GM18868 (cell line): ENCODE measurements at regions not wholly inside any gene's neighbourhood (a gene's known extent, or its start where the extent isn't known, plus 50 kb on each side); places are given as distances from the start of the nearest gene placed in this dataset.
"Not testable (repeated sequence)": the region's sequence is repeated elsewhere in the genome, so short reads cannot be mapped to it uniquely, and the experiment has no call there.

Experiments used
- ATAC-seq: cut with Tn5 transposase; IDR thresholded peaks from one replicate; pipeline ENCODE4 v1.9.1; 2021; ENCODE audit warnings: mild to moderate bottlenecking, moderate library complexity; ENCODE audit not compliant: unreplicated experiment

GRCh38 chr12:105622846-105623736, 292.6 kb downstream of the C12orf75 start:
- ATAC-seq = no peak

- ATAC-seq = no peak
Observed at GRCh38 chr12:105626653-105627052, 296.2 kb downstream of the C12orf75 start.

DNA sequence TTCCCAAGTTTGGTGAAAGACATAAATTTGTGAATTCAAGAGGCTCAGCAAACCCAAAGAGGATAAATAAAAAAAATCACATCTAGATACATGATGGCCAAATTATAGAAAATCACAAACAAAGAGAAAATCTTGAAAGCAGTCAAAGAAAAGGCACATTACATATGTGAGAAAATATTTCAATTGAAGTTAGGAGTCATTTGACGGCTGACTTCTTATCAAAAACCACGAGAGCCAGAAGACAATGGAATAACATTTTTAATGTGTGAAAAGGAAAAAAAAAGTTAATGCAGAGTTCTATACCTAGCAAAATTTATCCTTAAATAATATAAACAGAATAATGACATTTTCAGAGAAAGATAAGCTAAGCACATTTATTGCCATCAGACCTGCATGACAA, 307.0 kb downstream of the C12orf75 start:
- ATAC-seq = no peak

DNA sequence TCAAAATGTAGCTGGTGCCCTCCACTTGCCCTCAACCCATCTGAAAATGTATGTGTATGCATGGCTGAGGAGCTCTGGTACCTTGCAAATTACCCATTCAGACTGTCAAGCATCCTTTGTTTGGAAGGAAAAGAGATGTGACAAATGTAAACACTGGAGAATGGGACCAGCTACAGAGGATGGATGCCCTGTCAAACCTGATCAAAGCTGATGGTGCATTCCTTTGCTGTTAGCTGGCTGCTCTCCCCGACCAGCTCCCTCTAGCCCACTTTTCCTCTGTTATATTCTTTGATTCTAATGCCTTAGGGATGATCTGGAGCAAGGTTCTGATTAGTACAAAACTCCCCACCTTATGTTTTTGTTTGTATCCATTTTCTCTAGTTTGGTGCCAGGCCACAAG, 310.3 kb downstream of the C12orf75 start:
- no peak for ATAC-seq

DNA sequence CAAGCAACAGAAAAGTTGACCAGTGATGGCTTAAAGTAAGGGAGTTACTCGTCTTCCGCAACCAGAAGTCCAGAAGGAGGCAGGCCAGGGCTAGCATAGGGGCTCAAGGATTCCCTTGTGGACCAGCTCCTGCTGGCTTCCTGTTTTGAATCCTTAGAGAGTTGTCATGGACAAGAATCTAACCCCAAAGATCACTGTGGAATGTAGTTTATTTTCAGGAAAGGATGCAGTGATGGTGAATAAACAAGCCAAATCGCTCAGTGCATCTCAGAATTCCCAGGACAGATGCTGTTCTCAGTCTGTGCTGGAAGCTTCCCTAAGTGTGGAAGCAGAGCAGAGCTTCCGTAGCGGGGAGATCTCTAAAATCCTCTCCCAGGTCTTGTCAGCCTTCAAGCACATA, 311.3 kb downstream of the C12orf75 start:
- no peak for ATAC-seq

GRCh38 chr12:105644770-105645169, 314.3 kb downstream of the C12orf75 start:
- no peak for ATAC-seq

DNA sequence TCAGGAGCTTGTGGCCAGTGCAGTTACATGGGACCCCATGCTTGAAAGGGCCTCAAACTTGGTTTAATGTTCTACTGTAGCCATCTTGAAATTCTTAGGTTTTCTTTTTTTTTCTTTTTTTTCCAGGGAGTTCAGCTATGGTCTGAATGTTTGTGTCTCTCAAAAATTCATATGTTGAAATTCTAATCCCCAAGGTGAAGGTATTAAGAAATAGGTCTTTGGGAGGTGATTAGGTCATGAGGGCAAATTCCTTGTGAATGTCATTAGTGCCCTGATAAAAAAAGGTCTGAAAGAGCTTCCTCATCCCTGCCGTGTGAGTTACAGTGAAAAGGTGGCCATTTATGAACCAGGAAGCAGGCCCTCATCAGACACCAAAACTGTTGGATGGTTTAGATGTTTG, 324.1 kb downstream of the C12orf75 start:
- ATAC-seq = no peak

DNA sequence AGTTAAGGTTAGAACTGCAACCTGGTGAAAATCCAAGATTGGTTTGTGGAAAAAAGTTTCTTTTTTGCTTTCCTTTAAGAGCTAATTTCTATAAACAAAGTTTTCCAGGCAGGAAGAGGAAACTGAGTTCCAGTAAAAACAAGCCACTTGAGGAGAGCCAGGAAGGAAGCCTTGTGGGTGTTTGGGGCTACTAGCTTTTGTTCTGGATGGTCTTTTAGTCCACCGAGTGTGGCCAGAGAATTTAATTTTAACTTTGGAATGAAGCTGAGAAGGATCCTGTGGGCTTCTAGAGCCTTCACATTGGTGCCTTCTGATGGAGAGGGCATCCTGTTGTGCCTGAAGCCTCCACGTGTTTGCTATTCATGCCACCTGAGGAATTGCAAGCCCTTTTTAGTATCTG, 327.9 kb downstream of the C12orf75 start:
- no peak for ATAC-seq

DNA sequence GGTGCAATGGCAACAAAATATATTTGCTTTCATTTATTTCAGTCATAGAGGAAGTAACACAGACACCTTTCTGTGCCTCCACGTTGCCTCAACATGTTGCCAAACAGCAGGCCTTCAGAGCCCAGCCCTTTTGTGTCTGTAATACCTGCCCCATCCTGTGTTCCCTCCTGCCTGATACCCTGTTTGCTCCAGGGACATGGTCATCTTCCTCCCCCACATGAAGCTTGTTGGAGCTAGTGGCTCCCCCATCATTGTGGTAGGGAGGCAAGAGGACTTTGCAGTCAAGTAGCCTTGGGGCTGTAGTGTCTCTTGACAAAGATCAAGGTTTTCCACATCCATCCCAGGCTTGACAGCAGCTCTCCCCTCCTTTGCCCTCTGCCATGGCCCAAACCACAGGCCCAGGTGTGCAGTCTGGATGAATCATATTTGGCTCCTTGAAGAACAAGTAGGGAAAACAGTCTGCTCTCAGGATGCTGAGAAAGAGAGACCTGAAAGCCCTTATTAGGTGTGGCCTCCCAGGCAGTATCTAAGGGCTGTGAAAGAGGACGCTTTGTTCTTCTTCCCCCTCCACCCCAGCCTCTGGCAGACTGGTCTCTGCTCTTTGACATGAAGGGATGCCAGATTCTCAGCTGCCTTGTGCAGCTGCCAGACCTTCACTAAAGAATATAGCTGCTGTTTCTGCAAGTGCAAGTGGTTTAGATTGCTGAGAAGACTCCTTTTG, 329.0 kb downstream of the C12orf75 start:
- no peak for ATAC-seq

- ATAC-seq = not testable (repeated sequence)
Observed at GRCh38 chr12:105664765-105665164, 334.3 kb downstream of the C12orf75 start.

GRCh38 chr12:105665366-105665765, 334.9 kb downstream of the C12orf75 start:
- ATAC-seq = no peak

- ATAC-seq = no peak
Observed at GRCh38 chr12:105667973-105668743, 337.7 kb downstream of the C12orf75 start.

- ATAC-seq = no peak
Observed at GRCh38 chr12:105670672-105671071, 340.2 kb downstream of the C12orf75 start.

GRCh38 chr12:105671720-105672119, 341.2 kb downstream of the C12orf75 start:
- ATAC-seq = no peak

GRCh38 chr12:105672121-105672975, 341.9 kb downstream of the C12orf75 start:
- ATAC-seq = no peak

DNA sequence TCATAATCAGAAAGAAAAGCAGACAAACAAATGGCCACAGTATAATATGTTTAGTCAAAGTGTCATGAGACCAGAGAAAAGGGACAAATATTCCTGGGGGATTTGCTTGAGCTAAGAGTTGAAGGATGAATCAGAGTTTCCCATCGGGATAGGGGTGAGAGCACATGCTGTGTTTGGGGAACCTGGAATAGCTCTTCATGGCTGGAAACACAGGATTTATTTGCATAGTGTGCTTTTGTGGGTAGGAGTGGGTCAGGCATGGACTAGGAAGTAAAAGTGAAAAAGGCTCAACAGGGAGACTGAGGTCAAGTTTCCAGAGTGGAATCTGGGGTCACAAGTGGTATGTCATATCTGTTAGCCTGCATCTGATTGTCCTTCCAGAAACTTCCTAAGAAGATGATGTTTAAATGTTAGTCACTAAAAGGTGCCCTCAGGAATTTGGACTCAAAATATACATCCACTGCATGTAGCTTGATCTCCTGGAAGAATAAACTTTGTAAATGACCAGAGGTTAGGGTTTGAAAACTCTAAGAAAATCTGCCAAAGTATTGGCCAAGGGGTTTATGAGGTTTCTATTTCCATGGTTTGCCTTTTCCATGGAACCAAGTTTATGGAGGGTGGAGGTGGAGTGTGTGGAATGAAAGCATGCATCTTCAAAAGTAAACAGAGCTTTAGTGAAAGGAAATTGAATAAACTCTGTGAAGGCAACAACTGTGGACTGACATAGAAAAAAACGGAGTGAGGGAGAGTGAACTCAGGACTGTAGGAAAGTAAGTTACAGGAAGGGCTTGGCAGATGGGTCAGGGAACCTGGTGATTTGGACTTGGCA, 344.6 kb downstream of the C12orf75 start:
- no peak for ATAC-seq

DNA sequence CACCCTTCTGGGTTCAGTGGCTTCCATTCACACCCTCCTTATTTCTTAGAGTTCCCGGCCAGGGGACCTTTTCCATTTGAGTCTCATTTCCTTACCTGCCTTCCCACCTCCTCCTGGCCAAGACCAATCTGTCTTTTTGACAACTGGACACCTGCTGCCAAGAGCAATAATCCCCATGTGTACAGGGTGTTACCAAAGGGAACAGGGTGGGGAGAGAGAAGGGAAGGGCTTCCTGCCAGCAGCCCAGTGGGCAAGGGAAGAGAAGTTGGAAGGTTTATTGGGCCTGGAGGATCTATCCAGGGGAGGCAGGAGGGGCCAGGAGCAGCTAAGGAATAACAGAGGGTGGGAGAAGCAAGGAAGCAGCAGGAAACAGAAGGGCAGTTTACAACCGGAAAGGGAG, 346.2 kb downstream of the C12orf75 start:
- ATAC-seq = no peak

- no peak for ATAC-seq
Observed at GRCh38 chr12:105677672-105678071, 347.2 kb downstream of the C12orf75 start.

DNA sequence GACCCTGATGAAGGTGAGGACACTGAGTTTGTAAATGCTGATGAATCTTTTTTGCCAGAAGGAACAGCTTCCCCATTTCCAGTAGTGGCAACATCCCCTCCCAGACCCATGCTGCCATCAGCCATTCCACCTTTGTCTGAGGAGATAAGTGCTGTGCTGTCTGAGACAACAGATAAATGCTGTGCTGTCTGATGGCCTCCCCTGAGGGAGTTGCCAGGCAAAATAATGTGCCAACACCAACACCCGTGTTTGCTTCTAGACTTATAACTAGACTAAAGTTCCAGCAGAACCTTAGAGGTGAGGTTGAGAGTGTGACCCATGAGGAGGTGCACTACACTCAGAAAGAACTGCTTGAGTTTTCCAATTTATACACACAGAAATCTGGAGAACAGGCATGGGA, 349.5 kb downstream of the C12orf75 start:
- ATAC-seq = no peak

GRCh38 chr12:105681341-105681740, 350.9 kb downstream of the C12orf75 start:
- no peak for ATAC-seq
